Nephron (organoid): ENCODE measurements at regions not wholly inside any gene's neighbourhood (a gene's known extent, or its start where the extent isn't known, plus 50 kb on each side); places are given as distances from the start of the nearest gene placed in this dataset.

Experiments used
- H3K27ac Mint-ChIP-seq, 3 experiments: 2 replicates each; pipeline ENCODE4 v1.8.0; 2020; ENCODE audit warnings: mixed read lengths in 3 of 3, mild to moderate bottlenecking in 2 of 3, moderate library complexity in 1 of 3
- H3K27me3 Mint-ChIP-seq: 2 replicates; pipeline ENCODE4 v1.8.0; 2021; ENCODE audit warnings: low read depth, mild to moderate bottlenecking, moderate library complexity, mixed read lengths
- H3K36me3 Mint-ChIP-seq: 2 replicates; pipeline ENCODE4 v1.8.0; 2020; ENCODE audit warnings: low read depth, mixed read lengths
- H3K4me1 Mint-ChIP-seq: 2 replicates; pipeline ENCODE4 v1.8.0; 2020; ENCODE audit warnings: mixed read lengths
- H3K4me3 Mint-ChIP-seq, 3 experiments: 2 replicates each; pipeline ENCODE4 v1.8.0; 2020; ENCODE audit warnings: mild to moderate bottlenecking in 3 of 3, mixed read lengths in 3 of 3, moderate library complexity in 2 of 3
- H3K9me3 Mint-ChIP-seq: 2 replicates; pipeline ENCODE4 v1.8.0; 2020; ENCODE audit warnings: mixed read lengths
- TF ChIP-seq, protein P1 (sequence below), 3 experiments: fragments of 200-600 bp; sonication (generic); IDR thresholded peaks; one replicate each; pipeline ENCODE4 v1.5.0; 2021; ENCODE audit warnings: antibody characterized with exemption in 3 of 3; ENCODE audit not compliant: unreplicated experiment in 3 of 3

DNA sequence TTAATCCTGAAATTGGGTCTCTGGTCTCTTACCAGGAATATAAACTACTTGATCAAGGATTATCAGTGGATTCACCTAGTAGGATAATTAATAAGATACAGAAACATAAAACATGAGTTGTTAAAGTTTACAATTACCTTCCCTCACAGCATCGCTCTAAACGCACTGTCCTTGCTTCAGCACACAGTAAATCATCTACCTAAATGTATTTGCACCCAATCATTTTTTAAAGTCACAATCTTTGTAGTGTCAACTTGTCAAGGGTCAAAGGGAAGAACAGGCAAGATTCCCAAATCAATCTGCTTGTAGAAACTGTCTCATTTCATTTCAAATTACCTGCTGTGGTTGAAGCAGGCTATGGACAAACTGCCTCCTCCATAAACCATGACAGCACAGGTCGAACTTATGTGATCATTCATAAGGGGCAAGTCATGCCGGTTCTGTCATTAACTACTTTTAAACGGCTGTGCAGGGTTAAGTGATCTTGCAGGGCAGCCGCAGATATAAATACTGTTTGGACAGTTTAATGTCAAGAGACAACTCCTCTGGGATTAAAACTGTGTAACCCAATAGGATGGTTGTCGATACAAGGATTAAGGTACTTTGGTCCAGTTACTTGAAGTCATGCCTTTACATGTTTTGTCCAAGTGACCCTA, 93.6 kb downstream of the ZNF281 start:
- H3K36me3 Mint-ChIP-seq = no peaks in the 10 kb centered on the region
- H3K27me3 Mint-ChIP-seq = peaks cover 32% of the 10 kb centered on the region
- H3K4me1 Mint-ChIP-seq = peaks cover 22% of the 10 kb centered on the region
- H3K9me3 Mint-ChIP-seq = no peaks in the 10 kb centered on the region
- TF ChIP-seq, protein P1, sequence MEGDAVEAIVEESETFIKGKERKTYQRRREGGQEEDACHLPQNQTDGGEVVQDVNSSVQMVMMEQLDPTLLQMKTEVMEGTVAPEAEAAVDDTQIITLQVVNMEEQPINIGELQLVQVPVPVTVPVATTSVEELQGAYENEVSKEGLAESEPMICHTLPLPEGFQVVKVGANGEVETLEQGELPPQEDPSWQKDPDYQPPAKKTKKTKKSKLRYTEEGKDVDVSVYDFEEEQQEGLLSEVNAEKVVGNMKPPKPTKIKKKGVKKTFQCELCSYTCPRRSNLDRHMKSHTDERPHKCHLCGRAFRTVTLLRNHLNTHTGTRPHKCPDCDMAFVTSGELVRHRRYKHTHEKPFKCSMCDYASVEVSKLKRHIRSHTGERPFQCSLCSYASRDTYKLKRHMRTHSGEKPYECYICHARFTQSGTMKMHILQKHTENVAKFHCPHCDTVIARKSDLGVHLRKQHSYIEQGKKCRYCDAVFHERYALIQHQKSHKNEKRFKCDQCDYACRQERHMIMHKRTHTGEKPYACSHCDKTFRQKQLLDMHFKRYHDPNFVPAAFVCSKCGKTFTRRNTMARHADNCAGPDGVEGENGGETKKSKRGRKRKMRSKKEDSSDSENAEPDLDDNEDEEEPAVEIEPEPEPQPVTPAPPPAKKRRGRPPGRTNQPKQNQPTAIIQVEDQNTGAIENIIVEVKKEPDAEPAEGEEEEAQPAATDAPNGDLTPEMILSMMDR (IDR thresholded peaks at IDR 0.05; ENCODE audit: unreplicated experiment in 3 of 3) = no peak
- peak overlapping the region in 2 of 3 experiments; percentile 3 to 52 for H3K27ac Mint-ChIP-seq
- H3K4me3 Mint-ChIP-seq = no peak overlapping the region

GRCh38 chr1:200314085-200314750, 95.6 kb downstream of the ZNF281 start:
- Mint-ChIP-seq H3K36me3 (no peaks in the 10 kb centered on the region), H3K9me3 (no peaks in the 10 kb centered on the region), H3K4me3 (no peak overlapping the region), H3K4me1 (peaks cover 16% of the 10 kb centered on the region), H3K27ac (peak overlapping the region in 2 of 3 experiments; percentile 6 to 75), H3K27me3 (peaks cover 45% of the 10 kb centered on the region)
- TF ChIP-seq, protein P1 (IDR thresholded peaks at IDR 0.05; ENCODE audit: unreplicated experiment in 3 of 3) = no peak

DNA sequence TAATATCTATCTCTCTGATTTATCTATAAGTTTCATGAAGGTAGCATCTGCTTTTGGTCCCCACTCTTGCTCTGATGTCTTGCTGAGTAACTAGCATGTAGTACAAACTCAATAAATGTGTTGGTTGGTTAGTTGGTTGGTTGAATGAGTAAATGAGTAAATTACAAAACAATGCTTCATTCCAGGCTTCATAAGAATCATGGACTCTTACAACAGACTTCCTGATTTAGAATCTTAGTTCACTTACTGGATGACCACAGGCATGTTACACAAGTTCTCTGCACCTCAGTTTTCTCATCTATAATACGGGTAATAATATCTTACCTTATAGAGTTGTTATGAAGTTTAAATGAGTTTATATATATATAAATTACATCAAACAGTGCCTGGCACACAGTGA, 98.6 kb downstream of the ZNF281 start:
- H3K27me3 Mint-ChIP-seq = peaks cover 45% of the 10 kb centered on the region
- H3K9me3 Mint-ChIP-seq = no peaks in the 10 kb centered on the region
- H3K4me1 Mint-ChIP-seq = peaks cover 13% of the 10 kb centered on the region
- TF ChIP-seq, protein P1 (IDR thresholded peaks at IDR 0.05; ENCODE audit: unreplicated experiment in 3 of 3) = no peak
- no peak overlapping the region for H3K4me3 Mint-ChIP-seq
- no peak overlapping the region for H3K27ac Mint-ChIP-seq
- H3K36me3 Mint-ChIP-seq = no peaks in the 10 kb centered on the region

GRCh38 chr1:200310824-200311223, 99.0 kb downstream of the ZNF281 start:
- Mint-ChIP-seq H3K4me1 (peaks cover 10% of the 10 kb centered on the region), H3K36me3 (no peaks in the 10 kb centered on the region), H3K4me3 (no peak overlapping the region), H3K27ac (no peak overlapping the region), H3K27me3 (peaks cover 45% of the 10 kb centered on the region), H3K9me3 (no peaks in the 10 kb centered on the region)
- TF ChIP-seq, protein P1 (IDR thresholded peaks at IDR 0.05; ENCODE audit: unreplicated experiment in 3 of 3) = no peak

- H3K9me3 Mint-ChIP-seq = no peaks in the 10 kb centered on the region
Measured at GRCh38 chr1:200307755-200308066, 102.1 kb downstream of the ZNF281 start.

More at GRCh38 chr1:200307755-200308066, 102.1 kb downstream of the ZNF281 start:
- Mint-ChIP-seq H3K4me3 (no peak overlapping the region), H3K36me3 (no peaks in the 10 kb centered on the region), H3K4me1 (peaks cover 4% of the 10 kb centered on the region), H3K27ac (no peak overlapping the region), H3K27me3 (peaks cover 60% of the 10 kb centered on the region)
- TF ChIP-seq, protein P1 (IDR thresholded peaks at IDR 0.05; ENCODE audit: unreplicated experiment in 3 of 3) = no peak
